HEK293T (cell line): ENCODE measurements at regions not wholly inside any gene's neighbourhood (a gene's known extent, or its start where the extent isn't known, plus 50 kb on each side); places are given as distances from the start of the nearest gene placed in this dataset.

Experiments used
- CTCF ChIA-PET: fragments of 350-600 bp; formaldehyde crosslinking; extraction: SDS; loops from one replicate; lab custom pipeline; 2021; ENCODE audit warnings: antibody characterized with exemption, inconsistent platforms; lab: Yijun Ruan, JAX
- POLR2A ChIA-PET: fragments of 350-600 bp; formaldehyde crosslinking; extraction: SDS; loops from one replicate; lab custom pipeline; 2020; ENCODE audit warnings: antibody characterized with exemption, inconsistent platforms; lab: Yijun Ruan, JAX
- DNase-seq: peaks from one replicate; pipeline ENCODE4 v3.0.0; 2012; ENCODE audit warnings: mixed read lengths; ENCODE audit errors: extremely low spot score
- ARNT ChIP-seq: fragments of 450-650 bp; IDR thresholded peaks from 2 replicates; pipeline ENCODE4 v1.6.1; 2017; ENCODE audit warnings: mild to moderate bottlenecking
- BHLHE40 ChIP-seq: fragments of 450-650 bp; IDR thresholded peaks from 2 replicates; pipeline ENCODE4 v1.6.1; 2016; ENCODE audit warnings: mild to moderate bottlenecking, moderate library complexity, borderline replicate concordance
- CTBP1 ChIP-seq: fragments of 450-650 bp; IDR thresholded peaks from 2 replicates; pipeline ENCODE4 v1.6.1; 2016; ENCODE audit warnings: borderline replicate concordance
- ELF4 ChIP-seq: fragments of 450-650 bp; IDR thresholded peaks from 2 replicates; pipeline ENCODE4 v1.6.1; 2017; ENCODE audit warnings: antibody characterized with exemption
- FOXA1 ChIP-seq: fragments of 450-650 bp; IDR thresholded peaks from 2 replicates; pipeline ENCODE4 v1.6.1; 2016; ENCODE audit warnings: mild to moderate bottlenecking
- FOXK2 ChIP-seq: fragments of 450-650 bp; IDR thresholded peaks from 2 replicates; pipeline ENCODE4 v1.6.1; 2016; ENCODE audit warnings: mild to moderate bottlenecking
- FOXM1 ChIP-seq: fragments of 450-650 bp; IDR thresholded peaks from 2 replicates; pipeline ENCODE4 v1.6.1; 2017; ENCODE audit warnings: mild to moderate bottlenecking, borderline replicate concordance
- HDGF ChIP-seq: fragments of 450-650 bp; IDR thresholded peaks from 2 replicates; pipeline ENCODE4 v1.6.1; 2017; ENCODE audit warnings: antibody characterized with exemption, borderline replicate concordance
- L3MBTL2 ChIP-seq: fragments of 450-650 bp; conservative IDR thresholded peaks from 2 replicates; pipeline ENCODE4 v1.6.1; 2016; ENCODE audit warnings: mild to moderate bottlenecking
- LEF1 ChIP-seq: fragments of 450-650 bp; IDR thresholded peaks from 2 replicates; pipeline ENCODE4 v1.6.1; 2017; ENCODE audit warnings: mild to moderate bottlenecking, borderline replicate concordance
- NFRKB ChIP-seq: fragments of 450-650 bp; IDR thresholded peaks from 2 replicates; pipeline ENCODE4 v1.6.1; 2016; ENCODE audit warnings: mild to moderate bottlenecking, moderate library complexity
- SP1 ChIP-seq: fragments of 450-650 bp; IDR thresholded peaks from 2 replicates; pipeline ENCODE4 v1.6.1; 2017
- SUZ12 ChIP-seq: fragments of 450-650 bp; IDR thresholded peaks from 2 replicates; pipeline ENCODE4 v1.6.1; 2016; ENCODE audit warnings: mild to moderate bottlenecking
- TARDBP ChIP-seq: fragments of 450-650 bp; IDR thresholded peaks from 2 replicates; pipeline ENCODE4 v1.6.1; 2016
- ZNF384 ChIP-seq: fragments of 450-650 bp; IDR thresholded peaks from 2 replicates; pipeline ENCODE4 v1.6.1; 2016
- TF ChIP-seq, protein P1 (sequence below): fragments of 450-650 bp; IDR thresholded peaks from 2 replicates; pipeline ENCODE4 v1.6.1; 2016

DNA sequence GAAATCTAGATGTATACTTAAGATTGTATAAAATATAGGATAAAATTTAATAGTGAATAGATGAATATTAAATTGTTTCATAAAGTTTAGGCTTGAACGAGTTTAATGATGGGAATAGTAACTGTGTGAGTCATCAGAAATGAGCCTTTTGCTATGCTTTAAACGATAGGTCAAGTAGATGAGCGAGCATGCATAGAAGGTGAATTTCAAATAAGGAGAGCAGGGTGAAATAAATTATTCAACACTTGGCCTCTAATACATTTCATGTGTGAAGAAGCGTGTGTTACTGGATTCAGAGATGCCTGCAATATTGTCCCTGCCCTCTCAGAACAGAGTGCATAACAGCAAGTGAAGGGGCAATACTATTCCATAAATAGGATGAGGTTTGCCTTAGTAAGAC is 74.4 kb upstream of the EYA4 start:
- no peak for DNase-seq
- ChIA-PET POLR2A (no interaction called here), CTCF (no interaction called here)
- no peak for TF ChIP-seq ELF4
- TF ChIP-seq ZNF384 = no peak
- no peak for TF ChIP-seq BHLHE40
- TF ChIP-seq ARNT = no peak
- TF ChIP-seq, protein P1, sequence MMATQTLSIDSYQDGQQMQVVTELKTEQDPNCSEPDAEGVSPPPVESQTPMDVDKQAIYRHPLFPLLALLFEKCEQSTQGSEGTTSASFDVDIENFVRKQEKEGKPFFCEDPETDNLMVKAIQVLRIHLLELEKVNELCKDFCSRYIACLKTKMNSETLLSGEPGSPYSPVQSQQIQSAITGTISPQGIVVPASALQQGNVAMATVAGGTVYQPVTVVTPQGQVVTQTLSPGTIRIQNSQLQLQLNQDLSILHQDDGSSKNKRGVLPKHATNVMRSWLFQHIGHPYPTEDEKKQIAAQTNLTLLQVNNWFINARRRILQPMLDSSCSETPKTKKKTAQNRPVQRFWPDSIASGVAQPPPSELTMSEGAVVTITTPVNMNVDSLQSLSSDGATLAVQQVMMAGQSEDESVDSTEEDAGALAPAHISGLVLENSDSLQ = no peak
- no peak for TF ChIP-seq LEF1
- no peak for TF ChIP-seq SUZ12
- TF ChIP-seq FOXM1 = no peak
- TF ChIP-seq NFRKB = no peak
- TF ChIP-seq TARDBP = no peak
- TF ChIP-seq CTBP1 = no peak
- no peak for TF ChIP-seq FOXA1
- TF ChIP-seq HDGF = no peak
- no peak for TF ChIP-seq FOXK2
- no peak for TF ChIP-seq L3MBTL2
- no peak for TF ChIP-seq SP1

DNA sequence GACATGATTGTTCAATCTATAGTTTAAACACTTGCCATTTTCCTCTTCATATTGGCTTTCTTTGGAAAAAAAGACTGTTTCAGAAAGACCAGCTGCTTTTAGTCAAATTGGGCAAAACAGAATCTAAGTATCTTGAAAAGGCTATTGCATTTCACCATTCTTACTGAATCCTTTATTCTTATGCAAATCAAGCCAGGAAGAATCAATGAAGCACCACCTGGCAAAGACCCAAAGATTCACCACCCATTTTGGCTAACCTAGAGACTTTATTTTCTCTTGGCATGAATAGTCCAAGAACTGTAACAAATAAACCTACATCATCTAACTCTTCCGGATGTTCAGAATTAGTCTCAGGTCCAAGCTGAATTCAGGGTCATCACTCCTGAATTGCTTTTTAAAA is 71.3 kb upstream of the EYA4 start:
- CTCF ChIA-PET = no interaction called here
- POLR2A ChIA-PET = no interaction called here
- DNase-seq = no peak

DNA sequence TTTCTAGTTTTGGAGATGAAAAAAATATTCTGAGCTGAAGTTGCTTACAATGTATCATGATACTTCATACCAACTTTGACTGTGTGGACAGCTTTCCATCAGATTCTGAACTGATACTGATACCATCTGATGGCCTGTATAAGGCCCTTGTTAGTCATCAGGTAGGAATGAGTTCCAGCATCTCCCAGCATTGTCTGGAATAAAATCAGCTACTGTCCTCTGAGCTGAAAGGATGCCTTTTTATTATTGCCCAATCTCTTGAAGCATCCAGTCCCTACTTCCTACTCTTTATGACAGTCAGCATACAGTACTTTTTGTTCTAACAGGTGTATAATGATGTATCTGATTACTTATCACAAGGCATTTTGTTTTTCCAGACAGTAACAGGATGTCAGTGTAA is 70.6 kb upstream of the EYA4 start:
- POLR2A ChIA-PET = no interaction called here
- no peak for TF ChIP-seq L3MBTL2
- TF ChIP-seq ZNF384 = no peak
- no peak for TF ChIP-seq SP1
- TF ChIP-seq LEF1 = no peak
- no peak for TF ChIP-seq ELF4
- TF ChIP-seq SUZ12 = no peak
- TF ChIP-seq CTBP1 = no peak
- no peak for TF ChIP-seq ARNT
- TF ChIP-seq, protein P1 = no peak
- no peak for TF ChIP-seq FOXK2
- TF ChIP-seq FOXA1 = no peak
- TF ChIP-seq NFRKB = no peak
- no peak for TF ChIP-seq FOXM1
- no peak for TF ChIP-seq TARDBP
- CTCF ChIA-PET = interaction anchor here (0.5 kb wide), 1 partner anchor 243 kb away, joined by 3 read pairs; no protein-coding TSS in a partner anchor
- no peak for DNase-seq

More for the DNA sequence above, 71.3 kb upstream of the EYA4 start:
- no peak for TF ChIP-seq CTBP1
- TF ChIP-seq, protein P1 = no peak
- no peak for TF ChIP-seq NFRKB
- no peak for TF ChIP-seq SUZ12
- TF ChIP-seq FOXM1 = no peak
- TF ChIP-seq LEF1 = no peak
- TF ChIP-seq ARNT = no peak
- TF ChIP-seq L3MBTL2 = no peak
- no peak for TF ChIP-seq ZNF384
- TF ChIP-seq HDGF = no peak
- TF ChIP-seq BHLHE40 = no peak
- TF ChIP-seq ELF4 = no peak
- no peak for TF ChIP-seq SP1
- no peak for TF ChIP-seq TARDBP
- TF ChIP-seq FOXK2 = no peak
- no peak for TF ChIP-seq FOXA1

DNA sequence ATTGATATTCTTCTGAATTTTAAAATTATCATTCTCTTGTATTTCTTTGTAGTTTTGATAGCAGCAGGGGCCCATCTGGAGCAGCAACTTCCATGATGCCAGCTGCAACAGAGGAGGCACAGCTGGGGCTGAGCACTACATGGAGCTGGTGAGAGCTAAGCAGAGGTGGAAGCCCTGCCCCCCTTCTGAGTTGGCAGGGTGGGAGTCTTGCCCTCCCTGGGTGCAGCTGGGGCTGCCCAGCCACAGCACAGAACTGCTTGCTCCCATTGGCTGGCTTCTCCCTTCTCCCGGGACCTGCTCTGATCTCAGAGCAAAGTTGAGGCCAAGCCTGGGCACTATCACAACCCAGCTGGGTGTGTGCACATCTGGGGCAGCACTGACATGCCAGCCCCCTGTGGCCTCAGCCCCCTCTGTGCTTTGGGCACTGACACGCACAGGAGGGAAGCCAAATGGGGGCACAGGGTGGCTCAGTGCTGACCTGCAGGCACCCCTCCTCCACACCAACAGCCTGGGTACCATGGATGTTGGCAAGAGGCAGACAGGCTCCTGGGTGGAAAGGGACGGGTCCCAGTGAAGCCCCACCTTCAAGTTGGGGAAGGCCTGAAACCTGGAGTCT is 69.1 kb upstream of the EYA4 start:
- ChIA-PET POLR2A (no interaction called here), CTCF (no interaction called here)
- DNase-seq = no peak
- TF ChIP-seq FOXA1 (no peak), HDGF (no peak), BHLHE40 (no peak), FOXK2 (no peak), SUZ12 (no peak), TARDBP (no peak), NFRKB (no peak), ELF4 (no peak), L3MBTL2 (no peak), ZNF384 (no peak), ARNT (no peak), FOXM1 (no peak)
- TF ChIP-seq, protein P1 = no peak

DNA sequence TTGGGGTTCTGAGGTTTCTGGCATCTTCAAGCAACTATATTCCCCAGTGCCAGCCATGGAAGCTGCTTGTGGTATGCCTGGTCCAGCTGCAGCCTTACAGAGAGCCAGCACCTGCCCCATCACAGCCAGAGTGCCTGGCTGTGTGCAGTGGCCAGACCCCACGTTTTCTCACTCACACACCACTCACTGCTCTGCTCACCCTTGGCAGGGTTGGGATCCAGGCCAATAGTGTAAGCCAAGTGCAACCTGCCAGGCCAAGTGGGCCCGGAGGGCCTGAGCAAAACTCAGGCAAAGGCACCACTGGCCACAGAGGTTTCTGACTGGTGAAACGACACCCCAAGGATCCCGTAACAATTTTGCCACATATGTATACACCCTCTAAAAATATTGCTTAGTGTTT is 67.9 kb upstream of the EYA4 start:
- DNase-seq = no peak
- ChIA-PET CTCF (interaction anchor here (1.1 kb wide), 1 partner anchor 211 kb away, joined by 3 read pairs; no protein-coding TSS in a partner anchor), POLR2A (no interaction called here)
- TF ChIP-seq NFRKB (no peak), SUZ12 (no peak), FOXM1 (no peak), FOXK2 (no peak), ZNF384 (no peak), CTBP1 (no peak), HDGF (no peak), L3MBTL2 (no peak), FOXA1 (no peak), TARDBP (no peak)
- TF ChIP-seq, protein P1 = no peak
